B cell (primary cell): ENCODE measurements at regions not wholly inside any gene's neighbourhood (a gene's known extent, or its start where the extent isn't known, plus 50 kb on each side); places are given as distances from the start of the nearest gene placed in this dataset.

Experiments
- ATAC-seq: fragments of 200-7000 bp; cut with Tn5 transposase; one replicate; pipeline ENCODE4 v1.10.0; 2021; ENCODE audit warnings: low read depth, mild to moderate bottlenecking, moderate number of reproducible peaks, moderate library complexity
- CTCF ChIA-PET: fragments of 350-600 bp; sonication (Branson Sonifier 250); formaldehyde crosslinking; loops from one replicate; lab custom pipeline; 2021; ENCODE audit warnings: antibody characterized with exemption, inconsistent platforms; lab: Charles Lee
- POLR2A ChIA-PET: fragments of 350-600 bp; sonication (Branson Sonifier 250); formaldehyde crosslinking; loops from one replicate; lab custom pipeline; 2021; ENCODE audit warnings: antibody characterized with exemption; lab: Charles Lee
- DNase-seq: peaks from one replicate; pipeline ENCODE4 v3.0.0; 2013
- H2AFZ ChIP-seq: 2 replicates; pipeline ENCODE4 v1.6.1; 2012; ENCODE audit warnings: mild to moderate bottlenecking, low read depth, low read length; ENCODE audit not compliant: insufficient read depth, poor library complexity, severe bottlenecking
- H3K27ac ChIP-seq, 2 donors: 1 replicate in 1 of 2; 2 replicates in 1 of 2; pipeline ENCODE4 v1.5.1; 2012 to 2013; ENCODE audit warnings: low read length in 2 of 2, mild to moderate bottlenecking in 2 of 2, moderate library complexity in 1 of 2
- H3K27me3 ChIP-seq, 4 experiments: fragments of 200-600 bp in 1 of 4; sonication (generic) in 1 of 4; replicated peaks in 1 of 4; 1 replicate in 2 of 4; 2 replicates in 2 of 4; pipeline versions ENCODE4 v1.6.1 to v1.7.0; 2013 to 2016; ENCODE audit warnings: low read length in 3 of 4, mild to moderate bottlenecking in 2 of 4, mixed read lengths in 1 of 4, moderate library complexity in 1 of 4; ENCODE audit not compliant: insufficient read depth in 4 of 4, control insufficient read depth in 3 of 4; ENCODE audit errors: control extremely low read depth in 1 of 4
- H3K36me3 ChIP-seq, 2 experiments: replicated peaks in 1 of 2; 1 replicate in 1 of 2; 2 replicates in 1 of 2; pipeline versions ENCODE4 v1.6.1 to v1.7.1; 2013; ENCODE audit warnings: low read length in 1 of 2; ENCODE audit not compliant: insufficient read depth in 2 of 2, control insufficient read depth in 1 of 2; ENCODE audit errors: control extremely low read depth in 1 of 2, extremely low read depth in 1 of 2
- H3K4me1 ChIP-seq, 2 donors: fragments of 200-600 bp in 1 of 2; sonication (generic) in 1 of 2; 1 replicate in 1 of 2; 2 replicates in 1 of 2; pipeline versions ENCODE4 v1.5.1 to v1.6.1; 2013 to 2017; ENCODE audit warnings: low read length in 2 of 2; ENCODE audit not compliant: control insufficient read depth in 2 of 2, insufficient read depth in 2 of 2
- H3K4me2 ChIP-seq: replicated peaks from 2 replicates; pipeline ENCODE3; 2012; ENCODE audit warnings: mild to moderate bottlenecking, low read depth, low read length; ENCODE audit not compliant: poor library complexity, severe bottlenecking
- H3K4me3 ChIP-seq, 5 experiments: fragments of 200-600 bp in 1 of 5; sonication (generic) in 1 of 5; 1 replicate in 3 of 5; 2 replicates in 2 of 5; pipeline versions ENCODE4 v1.5.1 to v1.7.0; 2011 to 2016; ENCODE audit warnings: low read length in 4 of 5, mild to moderate bottlenecking in 4 of 5, low read depth in 2 of 5, control low read depth in 1 of 5, moderate library complexity in 1 of 5; ENCODE audit not compliant: insufficient read depth in 1 of 5; ENCODE audit errors: control extremely low read depth in 1 of 5, extremely low read depth in 1 of 5
- H3K79me2 ChIP-seq: fragments of 200-600 bp; sonication (generic); one replicate; pipeline ENCODE4 v1.6.0; 2016; ENCODE audit warnings: low read length; ENCODE audit not compliant: control insufficient read depth, insufficient read depth
- H3K9ac ChIP-seq: fragments of 200-600 bp; sonication (generic); 2 replicates; pipeline ENCODE4 v1.6.1; 2017; ENCODE audit warnings: mild to moderate bottlenecking, low read length, moderate library complexity
- H3K9me3 ChIP-seq, 3 donors: one replicate each; pipeline versions ENCODE4 v1.6.1 to v1.7.1; 2013; ENCODE audit warnings: low read length in 2 of 3; ENCODE audit not compliant: control insufficient read depth in 2 of 3, insufficient read depth in 1 of 3; ENCODE audit errors: control extremely low read depth in 1 of 3
- H4K20me1 ChIP-seq: 2 replicates; pipeline ENCODE4 v1.6.0; 2012; ENCODE audit warnings: mild to moderate bottlenecking, low read length; ENCODE audit not compliant: insufficient read depth, control insufficient read depth, poor library complexity, severe bottlenecking
- H3K27ac Mint-ChIP-seq: one replicate; pipeline ENCODE4 v1.8.0; 2021; ENCODE audit warnings: mixed read lengths
- H3K27me3 Mint-ChIP-seq: one replicate; pipeline ENCODE4 v1.8.0; 2021; ENCODE audit warnings: mixed read lengths
- H3K4me1 Mint-ChIP-seq: one replicate; pipeline ENCODE4 v1.8.0; 2021; ENCODE audit warnings: mixed read lengths
- H3K4me3 Mint-ChIP-seq: one replicate; pipeline ENCODE4 v1.8.0; 2021; ENCODE audit warnings: mixed read lengths
- H3K9me3 Mint-ChIP-seq: one replicate; pipeline ENCODE4 v1.8.0; 2022; ENCODE audit warnings: mixed read lengths; ENCODE audit not compliant: insufficient read depth
- EZH2 ChIP-seq: IDR thresholded peaks from 2 replicates; pipeline ENCODE4 v1.6.1; 2012; ENCODE audit warnings: borderline replicate concordance, low read depth, mild to moderate bottlenecking, moderate library complexity, low read length; ENCODE audit not compliant: insufficient read depth, poor library complexity, severe bottlenecking
- WGBS: methylation state at CpG from one replicate; pipeline ENCODE4 v1.1.5; 2013; ENCODE audit warnings: missing lambda C conversion rate; ENCODE audit not compliant: insufficient coverage; 5-methylcytosine and 5-hydroxymethylcytosine counted together
- intact Hi-C: fragments of 100-400 bp; cut with micrococcal nuclease; formaldehyde crosslinking; loops from one replicate; pipeline ENCODE4 v1.10.0; 2022
- TF ChIP-seq, protein P1 (sequence below): fragments of 200-600 bp; IDR thresholded peaks from one replicate; pipeline ENCODE4 v1.8.0; 2022; ENCODE audit warnings: antibody characterized with exemption, mild to moderate bottlenecking

DNA sequence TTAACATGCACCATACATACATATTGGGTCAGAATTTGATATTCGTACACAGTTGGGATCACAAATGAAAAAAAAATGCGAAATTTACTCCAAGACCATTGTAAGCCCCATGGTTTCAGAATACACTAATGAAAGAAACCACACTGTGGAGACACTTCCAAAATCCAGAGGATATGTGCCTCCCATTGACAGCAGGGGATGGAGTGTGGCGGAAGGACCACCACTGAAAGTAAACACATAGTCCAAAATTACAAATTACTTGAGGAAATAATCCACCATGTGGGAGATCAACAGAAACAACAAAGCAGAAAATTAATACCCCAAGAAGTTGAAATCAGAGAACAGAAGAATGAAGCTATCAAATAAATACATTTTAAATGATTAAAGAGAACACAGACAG, 291.6 kb upstream of the PAPPA start:
- Mint-ChIP-seq H3K27ac (no peak overlapping the region), H3K9me3 (no peaks in the 10 kb centered on the region), H3K4me3 (no peak overlapping the region), H3K27me3 (no peaks in the 10 kb centered on the region), H3K4me1 (no peaks in the 10 kb centered on the region)
- WGBS: no CpG with 5 or more reads among the region's 3 CpGs
- CTCF ChIA-PET: no interaction called here
- Histone ChIP-seq H3K4me2 (no peak overlapping the region), H4K20me1 (no peaks in the 10 kb centered on the region), H3K36me3 (no peaks in the 10 kb centered on the region), H3K4me1 (no peaks in the 10 kb centered on the region), H3K79me2 (no peaks in the 10 kb centered on the region), H3K9me3 (no peaks in the 10 kb centered on the region), H3K27ac (no peak overlapping the region), H3K27me3 (no peaks in the 10 kb centered on the region), H2AFZ (no peak overlapping the region), H3K4me3 (no peak overlapping the region), H3K9ac (no peak overlapping the region)
- no peak for ATAC-seq
- intact Hi-C loops: no loop called here
- TF ChIP-seq EZH2: no peak
- TF ChIP-seq, protein P1, sequence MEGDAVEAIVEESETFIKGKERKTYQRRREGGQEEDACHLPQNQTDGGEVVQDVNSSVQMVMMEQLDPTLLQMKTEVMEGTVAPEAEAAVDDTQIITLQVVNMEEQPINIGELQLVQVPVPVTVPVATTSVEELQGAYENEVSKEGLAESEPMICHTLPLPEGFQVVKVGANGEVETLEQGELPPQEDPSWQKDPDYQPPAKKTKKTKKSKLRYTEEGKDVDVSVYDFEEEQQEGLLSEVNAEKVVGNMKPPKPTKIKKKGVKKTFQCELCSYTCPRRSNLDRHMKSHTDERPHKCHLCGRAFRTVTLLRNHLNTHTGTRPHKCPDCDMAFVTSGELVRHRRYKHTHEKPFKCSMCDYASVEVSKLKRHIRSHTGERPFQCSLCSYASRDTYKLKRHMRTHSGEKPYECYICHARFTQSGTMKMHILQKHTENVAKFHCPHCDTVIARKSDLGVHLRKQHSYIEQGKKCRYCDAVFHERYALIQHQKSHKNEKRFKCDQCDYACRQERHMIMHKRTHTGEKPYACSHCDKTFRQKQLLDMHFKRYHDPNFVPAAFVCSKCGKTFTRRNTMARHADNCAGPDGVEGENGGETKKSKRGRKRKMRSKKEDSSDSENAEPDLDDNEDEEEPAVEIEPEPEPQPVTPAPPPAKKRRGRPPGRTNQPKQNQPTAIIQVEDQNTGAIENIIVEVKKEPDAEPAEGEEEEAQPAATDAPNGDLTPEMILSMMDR: no peak
- DNase-seq: no peak
- POLR2A ChIA-PET: no interaction called here

DNA sequence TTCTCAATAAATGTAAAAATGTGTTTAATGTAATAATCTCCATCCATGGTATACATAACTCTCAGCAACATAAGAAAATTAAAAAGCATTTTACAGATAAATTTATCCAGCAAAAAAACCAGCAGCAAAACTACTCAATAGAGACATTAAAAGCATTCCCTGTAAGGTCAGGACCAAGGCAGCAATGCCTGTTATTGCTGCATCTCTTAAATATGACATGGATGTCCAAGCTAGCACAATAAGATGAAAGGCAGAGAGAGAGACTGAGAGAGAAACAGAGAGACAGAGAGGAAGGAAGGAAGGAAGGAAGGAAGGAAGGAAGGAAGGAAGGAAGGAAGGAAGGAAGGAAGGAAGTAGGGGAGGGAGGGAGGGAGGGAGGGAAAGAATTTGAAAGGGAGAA, 289.0 kb upstream of the PAPPA start:
- TF ChIP-seq, protein P1: no peak
- no peak for TF ChIP-seq EZH2
- CTCF ChIA-PET: no interaction called here

More for the DNA sequence above, 289.0 kb upstream of the PAPPA start:
- Histone ChIP-seq H3K27ac (no peak overlapping the region), H3K27me3 (no peaks in the 10 kb centered on the region), H2AFZ (no peak overlapping the region), H3K9me3 (no peaks in the 10 kb centered on the region), H4K20me1 (no peaks in the 10 kb centered on the region), H3K9ac (no peak overlapping the region), H3K79me2 (no peaks in the 10 kb centered on the region), H3K36me3 (no peaks in the 10 kb centered on the region), H3K4me1 (no peaks in the 10 kb centered on the region), H3K4me2 (no peak overlapping the region), H3K4me3 (no peak overlapping the region)
- POLR2A ChIA-PET: no interaction called here
- DNase-seq (no peak), ATAC-seq (no peak)
- H3K27me3 Mint-ChIP-seq: no peaks in the 10 kb centered on the region
- no peaks in the 10 kb centered on the region for H3K4me1 Mint-ChIP-seq
- H3K4me3 Mint-ChIP-seq: no peak overlapping the region
- intact Hi-C loops: no loop called here
- no peak overlapping the region for H3K27ac Mint-ChIP-seq
- peaks cover 4% of the 10 kb centered on the region for H3K9me3 Mint-ChIP-seq
